Heart left ventricle (tissue), 16 donors: ENCODE measurements at regions not wholly inside any gene's neighbourhood (a gene's known extent, or its start where the extent isn't known, plus 50 kb on each side); places are given as distances from the start of the nearest gene placed in this dataset.

Experiments
- ATAC-seq, 4 donors: fragments of 200-7000 bp; cut with Tn5 transposase; one replicate each; pipeline ENCODE4 v1.9.1; 2020 to 2022; ENCODE audit warnings: moderate library complexity in 4 of 4, mild to moderate bottlenecking in 3 of 4, moderate number of reproducible peaks in 1 of 4
- DNase-seq, 5 donors: peaks; one replicate each; pipeline ENCODE4 v3.0.0-alpha.2; 2020
- H3K27ac ChIP-seq, 12 donors: fragments of 200-600 bp; sonication (generic) in 4 of 12; one replicate each; pipeline versions ENCODE4 v1.5.0 to v1.8.0; 2016 to 2022; ENCODE audit warnings: mild to moderate bottlenecking in 2 of 12
- H3K27me3 ChIP-seq, 9 donors: fragments of 200-600 bp; sonication (generic) in 2 of 9; one replicate each; pipeline versions ENCODE4 v1.5.1 to v1.8.0; 2016 to 2022; ENCODE audit warnings: mild to moderate bottlenecking in 3 of 9
- H3K36me3 ChIP-seq, 9 donors: fragments of 200-600 bp; sonication (generic) in 2 of 9; one replicate each; pipeline versions ENCODE4 v1.5.0 to v1.8.0; 2018 to 2022; ENCODE audit warnings: mild to moderate bottlenecking in 2 of 9
- H3K4me1 ChIP-seq, 12 donors: fragments of 200-600 bp; sonication (generic) in 4 of 12; one replicate each; pipeline versions ENCODE4 v1.5.0 to v1.8.0; 2016 to 2022; ENCODE audit warnings: mild to moderate bottlenecking in 3 of 12
- H3K4me3 ChIP-seq, 12 donors: fragments of 200-600 bp; sonication (generic) in 4 of 12; one replicate each; pipeline versions ENCODE4 v1.5.0 to v1.8.0; 2017 to 2022; ENCODE audit warnings: mild to moderate bottlenecking in 9 of 12, moderate library complexity in 4 of 12
- H3K9me3 ChIP-seq, 12 donors: fragments of 200-600 bp; sonication (generic) in 4 of 12; one replicate each; pipeline versions ENCODE4 v1.5.0 to v1.8.0; 2016 to 2022; ENCODE audit warnings: mild to moderate bottlenecking in 1 of 12
- CTCF ChIP-seq, 12 donors: fragments of 200-600 bp; sonication (generic) in 4 of 12; IDR thresholded peaks; one replicate each; pipeline versions ENCODE4 v1.5.0 to v1.8.0; 2018 to 2022; ENCODE audit warnings: antibody characterized with exemption in 12 of 12, mild to moderate bottlenecking in 5 of 12
- POLR2A ChIP-seq, 2 donors: fragments of 450-650 bp; IDR thresholded peaks; one replicate each; pipeline ENCODE4 v1.6.1; 2017; ENCODE audit warnings: antibody characterized with exemption in 2 of 2, mild to moderate bottlenecking in 2 of 2, moderate library complexity in 2 of 2
- WGBS, 4 donors: extraction: QIAGEN DNeasy Blood & Tissue Kit in 2 of 4; methylation state at CpG; one replicate each; pipeline versions ENCODE4 v1.1.5 to v1.1.7; 2013 to 2018; 5-methylcytosine and 5-hydroxymethylcytosine counted together
- intact Hi-C, 10 donors: fragments of 100-400 bp; cut with DNase I; formaldehyde crosslinking; loops; one replicate each; pipeline versions ENCODE4 v1.11.1 to v1.14.2; 2022
- donor health status: ischemic (EF 13 %, LVEDD 7.1; RV severe dilation, severe dysfunction).
- donor health status: healthy with polysubstance abuse.
- donor health status: DM: no; HTN: yes; CAD: no.
- donor health status: DM: no; HTN: no; CAD: no.
- donor health status: ischemic (EF 25% LVEDD 6.9; RV normal size, moderate dysfunction).
- donor health status: ischemic (EF 25% LVEDD 5.7; RV mildly dilated, moderate dysfunction).
- donor health status: healthy.
- donor health status: DM: yes; HTN: yes; CAD: no.
- donor health status: ischemic (EF 35%, LVEDD 5.7; RV mildly dilated, moderate dysfunction).
- donor health status: nonischemic (EF 11% LVEDD 7.7; RV severe dilation, severe dysfunction).
- donor health status: DM: yes; HTN: yes; CAD: no.
- donor health status: PGD.
- donor health status: ischemic (EF 29% LVEDD 5.4; RV normal size, mild dysfunction).
- donor health status: nonischemic (EF 23%, LVEDD 6.1; RV moderate dilation, normal function).

DNA sequence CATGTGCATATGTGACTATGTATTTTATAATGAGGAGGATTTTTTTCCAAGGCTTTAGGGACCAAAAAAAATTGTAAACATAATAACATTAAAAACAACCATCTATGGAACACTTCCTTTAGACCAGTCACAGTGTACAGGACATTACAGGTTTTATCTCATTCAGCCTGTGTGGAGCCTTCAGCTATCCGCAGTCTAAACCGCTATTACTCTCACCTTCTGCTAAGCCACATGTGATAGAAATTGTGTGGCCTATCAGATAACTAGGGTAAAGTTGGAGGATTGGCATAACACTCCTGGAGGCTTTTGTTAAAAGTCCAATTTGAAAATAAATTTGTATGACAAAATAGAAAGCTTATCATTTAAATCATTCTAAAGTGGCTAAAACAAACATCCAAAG is 281.2 kb upstream of the TMTC1 start:
- DNase-seq = no peak
- TF ChIP-seq POLR2A (IDR thresholded peaks at IDR 0.05) (no peak), CTCF (IDR thresholded peaks at IDR 0.05) (no peak)
- WGBS, 4 donors = 67 to 86% (median 84%) methylated on average over 2 of the region's 2 CpGs
- ATAC-seq = no peak
- Histone ChIP-seq H3K27ac (no peak overlapping the region), H3K4me1 (no peaks in the 10 kb centered on the region), H3K4me3 (no peak overlapping the region), H3K9me3 (peaks cover 0 to 16% (median 2%) of the 10 kb centered on the region in 12 donors), H3K27me3 (no peaks in the 10 kb centered on the region), H3K36me3 (no peaks in the 10 kb centered on the region)
- intact Hi-C loops = no loop called here

GRCh38 chr12:30063435-30063945 is 279.7 kb upstream of the TMTC1 start:
- peaks cover 0 to 16% (median 2%) of the 10 kb centered on the region in 12 donors for H3K9me3 ChIP-seq
- ATAC-seq (no peak), DNase-seq (no peak)
- intact Hi-C loops = no loop called here
- no peaks in the 10 kb centered on the region for H3K27me3 ChIP-seq
- H3K4me3 ChIP-seq = no peak overlapping the region
- TF ChIP-seq POLR2A (IDR thresholded peaks at IDR 0.05) = no peak
- TF ChIP-seq CTCF (IDR thresholded peaks at IDR 0.05) = no peak
- no peaks in the 10 kb centered on the region for H3K36me3 ChIP-seq
- no peaks in the 10 kb centered on the region for H3K4me1 ChIP-seq
- no peak overlapping the region for H3K27ac ChIP-seq

DNA sequence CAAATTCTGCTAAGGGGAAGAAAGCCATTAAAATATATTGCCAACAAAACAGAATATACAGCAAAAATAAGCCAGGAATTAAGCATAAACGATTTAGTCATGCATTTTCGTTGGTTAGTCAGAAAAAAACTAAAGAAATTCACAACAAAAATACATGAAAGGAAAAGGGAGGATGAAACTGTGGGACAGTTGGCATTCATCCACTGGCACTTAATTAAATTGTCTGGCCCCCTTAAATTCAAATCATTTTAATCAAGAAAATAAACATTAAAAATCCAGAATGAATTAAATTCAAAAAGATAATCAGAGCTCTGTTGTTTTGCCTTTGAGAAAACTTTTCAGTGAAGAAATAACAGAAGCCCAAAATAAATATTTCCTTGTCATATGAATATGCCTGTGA is 264.6 kb upstream of the TMTC1 start:
- H3K27me3 ChIP-seq = no peaks in the 10 kb centered on the region
- H3K27ac ChIP-seq = no peak overlapping the region
- no peak for ATAC-seq
- TF ChIP-seq CTCF (IDR thresholded peaks at IDR 0.05) = no peak
- no peak for TF ChIP-seq POLR2A (IDR thresholded peaks at IDR 0.05)
- WGBS, 4 donors = 43 to 61% (median 55%) methylated on average over 2 of the region's 2 CpGs
- H3K36me3 ChIP-seq = no peaks in the 10 kb centered on the region
- no peak for DNase-seq
- H3K9me3 ChIP-seq = no peaks in the 10 kb centered on the region
- H3K4me1 ChIP-seq = no peaks in the 10 kb centered on the region
- intact Hi-C loops = no loop called here
- H3K4me3 ChIP-seq = no peak overlapping the region

GRCh38 chr12:30047516-30048254 is 263.9 kb upstream of the TMTC1 start:
- Histone ChIP-seq H3K36me3 (no peaks in the 10 kb centered on the region), H3K4me1 (no peaks in the 10 kb centered on the region), H3K27me3 (no peaks in the 10 kb centered on the region), H3K4me3 (no peak overlapping the region), H3K27ac (no peak overlapping the region), H3K9me3 (no peaks in the 10 kb centered on the region)
- ATAC-seq (peak in 2 of 4 donors; percentile 46 to 58), DNase-seq (no peak)
- intact Hi-C loops = no loop called here
- TF ChIP-seq CTCF (IDR thresholded peaks at IDR 0.05) (no peak), POLR2A (IDR thresholded peaks at IDR 0.05) (no peak)
- WGBS, 4 donors = 34 to 55% (median 43%) methylated on average over 5 of the region's 5 CpGs
